NT2/D1 (cell line): ENCODE measurements at regions not wholly inside any gene's neighbourhood (a gene's known extent, or its start where the extent isn't known, plus 50 kb on each side); places are given as distances from the start of the nearest gene placed in this dataset.

Experiments
- YY1 ChIP-seq: IDR thresholded peaks from 2 replicates; pipeline ENCODE4 v1.6.1; 2011; ENCODE audit not compliant: insufficient read length, insufficient read depth
- ZNF274 ChIP-seq: IDR thresholded peaks from 2 replicates; pipeline ENCODE4 v1.6.1; 2011; ENCODE audit warnings: mild to moderate bottlenecking, low read depth, low read length

DNA sequence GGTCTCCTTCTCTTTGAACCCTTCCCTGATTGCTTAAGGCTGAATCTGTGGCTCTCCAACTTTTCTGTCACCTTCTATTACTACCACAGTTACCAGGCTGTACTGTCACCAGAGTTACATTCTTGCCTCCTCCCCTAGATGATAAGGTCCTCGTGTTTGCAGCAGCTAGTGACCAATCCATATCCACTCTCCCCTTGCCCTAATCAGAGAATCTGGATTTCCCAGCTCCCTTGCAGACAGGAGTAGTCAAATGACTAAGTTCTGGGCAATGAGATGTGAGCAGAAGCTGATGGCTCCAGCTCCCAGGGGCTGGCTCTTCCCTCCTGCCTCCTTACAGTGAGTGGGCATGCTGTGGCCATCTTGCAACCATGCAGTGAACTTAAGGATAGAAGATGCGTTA is 95.4 kb upstream of the VGLL4 start:
- TF ChIP-seq ZNF274 (no peak), YY1 (no peak)
